Progenitor cell of endocrine pancreas (in vitro differentiated cells): ENCODE measurements at regions not wholly inside any gene's neighbourhood (a gene's known extent, or its start where the extent isn't known, plus 50 kb on each side); places are given as distances from the start of the nearest gene placed in this dataset.

Experiments used
- DNase-seq: peaks from one replicate; pipeline ENCODE4 v3.0.0; 2021; ENCODE audit warnings: low spot score; ENCODE audit not compliant: unreplicated experiment
- H3K27ac Mint-ChIP-seq: 2 replicates; pipeline ENCODE4 v1.8.0; 2021; ENCODE audit warnings: mild to moderate bottlenecking, moderate library complexity, mixed read lengths
- H3K27me3 Mint-ChIP-seq: 2 replicates; pipeline ENCODE4 v1.8.0; 2021; ENCODE audit warnings: mixed read lengths
- H3K36me3 Mint-ChIP-seq: 2 replicates; pipeline ENCODE4 v1.8.0; 2022; ENCODE audit warnings: mixed read lengths; ENCODE audit not compliant: insufficient read depth
- H3K4me1 Mint-ChIP-seq: 2 replicates; pipeline ENCODE4 v1.8.0; 2021; ENCODE audit warnings: low read depth, mixed read lengths
- H3K4me3 Mint-ChIP-seq: 2 replicates; pipeline ENCODE4 v1.8.0; 2021; ENCODE audit warnings: low read depth, mild to moderate bottlenecking, moderate library complexity, mixed read lengths
- H3K9me3 Mint-ChIP-seq: 2 replicates; pipeline ENCODE4 v1.8.0; 2021; ENCODE audit warnings: low read depth, mixed read lengths
- CTCF ChIP-seq: fragments of 200-600 bp; sonication (generic); IDR thresholded peaks from one replicate; pipeline ENCODE4 v1.5.0; 2021; ENCODE audit warnings: antibody characterized with exemption, mild to moderate bottlenecking; ENCODE audit not compliant: unreplicated experiment

GRCh38 chr11:28517621-28518020, 409.4 kb downstream of the METTL15 start:
- Mint-ChIP-seq H3K9me3 (peaks cover 14% of the 10 kb centered on the region), H3K27ac (peak overlapping the region; percentile 69), H3K27me3 (no peaks in the 10 kb centered on the region), H3K4me1 (peaks cover 18% of the 10 kb centered on the region), H3K4me3 (no peak overlapping the region), H3K36me3 (no peaks in the 10 kb centered on the region)
- no peak for DNase-seq
- TF ChIP-seq CTCF: no peak

GRCh38 chr11:28514391-28514790, 406.2 kb downstream of the METTL15 start:
- TF ChIP-seq CTCF: no peak
- no peaks in the 10 kb centered on the region for H3K27me3 Mint-ChIP-seq
- H3K4me1 Mint-ChIP-seq: peaks cover 9% of the 10 kb centered on the region
- peaks cover 2% of the 10 kb centered on the region for H3K36me3 Mint-ChIP-seq
- no peak overlapping the region for H3K27ac Mint-ChIP-seq
- no peak for DNase-seq
- peaks cover 18% of the 10 kb centered on the region for H3K9me3 Mint-ChIP-seq
- no peak overlapping the region for H3K4me3 Mint-ChIP-seq

GRCh38 chr11:28512143-28512756, 404.1 kb downstream of the METTL15 start:
- Mint-ChIP-seq H3K36me3 (peaks cover 2% of the 10 kb centered on the region), H3K27me3 (no peaks in the 10 kb centered on the region), H3K4me1 (no peaks in the 10 kb centered on the region), H3K4me3 (no peak overlapping the region), H3K9me3 (peaks cover 23% of the 10 kb centered on the region), H3K27ac (no peak overlapping the region)
- no peak for TF ChIP-seq CTCF
- DNase-seq: no peak

- H3K9me3 Mint-ChIP-seq: peaks cover 6% of the 10 kb centered on the region
- H3K27ac Mint-ChIP-seq: no peak overlapping the region
- TF ChIP-seq CTCF: no peak
- H3K27me3 Mint-ChIP-seq: no peaks in the 10 kb centered on the region
- H3K4me3 Mint-ChIP-seq: no peak overlapping the region
- no peaks in the 10 kb centered on the region for H3K36me3 Mint-ChIP-seq
- DNase-seq: no peak
- H3K4me1 Mint-ChIP-seq: no peaks in the 10 kb centered on the region
Observed at GRCh38 chr11:28505232-28505631, 397.0 kb downstream of the METTL15 start.

GRCh38 chr11:28504555-28505110, 396.4 kb downstream of the METTL15 start:
- no peak for DNase-seq
- Mint-ChIP-seq H3K4me1 (no peaks in the 10 kb centered on the region), H3K4me3 (no peak overlapping the region), H3K27ac (no peak overlapping the region), H3K27me3 (no peaks in the 10 kb centered on the region), H3K9me3 (peaks cover 6% of the 10 kb centered on the region), H3K36me3 (no peaks in the 10 kb centered on the region)
- no peak for TF ChIP-seq CTCF
